ENCODE measurements at regions not wholly inside any gene's neighbourhood (a gene's known extent, or its start where the extent isn't known, plus 50 kb on each side); places are given as distances from the start of the nearest gene placed in this dataset.
"Not testable (repeated sequence)": the region's sequence is repeated elsewhere in the genome, so short reads cannot be mapped to it uniquely, and the experiment has no call there.

- H3K4me2 ChIP-seq; H3K79me2 ChIP-seq (ENCODE audit: insufficient read depth, low read depth); H3K36me3 ChIP-seq (ENCODE audit: insufficient read depth); H3K4me3 ChIP-seq (IDR thresholded peaks at IDR 0.05; ENCODE audit: insufficient read depth, low read depth, low read length); H3K4me1 ChIP-seq (ENCODE audit: low read depth, poor library complexity, severe bottlenecking); H3K27me3 ChIP-seq (ENCODE audit: insufficient read depth, low read depth); H3K27ac ChIP-seq; H2AFZ ChIP-seq (ENCODE audit: low read depth); H3K9ac ChIP-seq; H4K20me1 ChIP-seq (ENCODE audit: insufficient read depth): not testable (repeated sequence)
Observed at GRCh38 chr1:224029286-224030025, 84.5 kb upstream of the FBXO28 start.

GRCh38 chr1:224028802-224029201 lies 85.1 kb upstream of the FBXO28 start:
- not testable (repeated sequence) for H3K36me3 ChIP-seq (ENCODE audit: insufficient read depth); H3K4me1 ChIP-seq (ENCODE audit: low read depth, poor library complexity, severe bottlenecking); H3K79me2 ChIP-seq (ENCODE audit: insufficient read depth, low read depth); H2AFZ ChIP-seq (ENCODE audit: low read depth); H3K9ac ChIP-seq; H3K27me3 ChIP-seq (ENCODE audit: insufficient read depth, low read depth); H3K4me3 ChIP-seq (IDR thresholded peaks at IDR 0.05; ENCODE audit: insufficient read depth, low read depth, low read length); H3K4me2 ChIP-seq; H4K20me1 ChIP-seq (ENCODE audit: insufficient read depth); H3K27ac ChIP-seq

- H4K20me1 ChIP-seq (ENCODE audit: insufficient read depth); H3K36me3 ChIP-seq (ENCODE audit: insufficient read depth); H3K79me2 ChIP-seq (ENCODE audit: insufficient read depth, low read depth); H3K9ac ChIP-seq; H3K4me2 ChIP-seq; H3K27ac ChIP-seq; H3K27me3 ChIP-seq (ENCODE audit: insufficient read depth, low read depth); H3K4me1 ChIP-seq (ENCODE audit: low read depth, poor library complexity, severe bottlenecking); H2AFZ ChIP-seq (ENCODE audit: low read depth); H3K4me3 ChIP-seq (IDR thresholded peaks at IDR 0.05; ENCODE audit: insufficient read depth, low read depth, low read length): not testable (repeated sequence)
Observed at GRCh38 chr1:224023122-224023521, 90.8 kb upstream of the FBXO28 start.

GRCh38 chr1:224022249-224022970 lies 91.5 kb upstream of the FBXO28 start:
- H3K79me2 ChIP-seq (ENCODE audit: insufficient read depth, low read depth); H3K27ac ChIP-seq; H3K36me3 ChIP-seq (ENCODE audit: insufficient read depth); H3K27me3 ChIP-seq (ENCODE audit: insufficient read depth, low read depth); H3K4me1 ChIP-seq (ENCODE audit: low read depth, poor library complexity, severe bottlenecking); H3K4me2 ChIP-seq; H2AFZ ChIP-seq (ENCODE audit: low read depth); H4K20me1 ChIP-seq (ENCODE audit: insufficient read depth); H3K9ac ChIP-seq; H3K4me3 ChIP-seq (IDR thresholded peaks at IDR 0.05; ENCODE audit: insufficient read depth, low read depth, low read length): not testable (repeated sequence)

GRCh38 chr1:224019866-224020265 lies 94.0 kb upstream of the FBXO28 start:
- not testable (repeated sequence) for H3K27ac ChIP-seq

GRCh38 chr1:224015782-224016181 lies 98.1 kb upstream of the FBXO28 start:
- H3K27ac ChIP-seq; H2AFZ ChIP-seq (ENCODE audit: low read depth); H3K9ac ChIP-seq; H4K20me1 ChIP-seq (ENCODE audit: insufficient read depth); H3K4me2 ChIP-seq; H3K79me2 ChIP-seq (ENCODE audit: insufficient read depth, low read depth); H3K4me1 ChIP-seq (ENCODE audit: low read depth, poor library complexity, severe bottlenecking); H3K27me3 ChIP-seq (ENCODE audit: insufficient read depth, low read depth); H3K36me3 ChIP-seq (ENCODE audit: insufficient read depth); H3K4me3 ChIP-seq (IDR thresholded peaks at IDR 0.05; ENCODE audit: insufficient read depth, low read depth, low read length): not testable (repeated sequence)

More at GRCh38 chr1:224019866-224020265, 94.0 kb upstream of the FBXO28 start:
- not testable (repeated sequence) for H3K4me1 ChIP-seq (ENCODE audit: low read depth, poor library complexity, severe bottlenecking); H3K4me3 ChIP-seq (IDR thresholded peaks at IDR 0.05; ENCODE audit: insufficient read depth, low read depth, low read length); H3K36me3 ChIP-seq (ENCODE audit: insufficient read depth); H3K27me3 ChIP-seq (ENCODE audit: insufficient read depth, low read depth); H3K9ac ChIP-seq; H2AFZ ChIP-seq (ENCODE audit: low read depth); H4K20me1 ChIP-seq (ENCODE audit: insufficient read depth); H3K4me2 ChIP-seq; H3K79me2 ChIP-seq (ENCODE audit: insufficient read depth, low read depth)

GRCh38 chr1:224014330-224014649 lies 99.6 kb upstream of the FBXO28 start:
- Histone ChIP-seq H4K20me1 (ENCODE audit: insufficient read depth) (no peaks in the 10 kb centered on the region), H3K36me3 (ENCODE audit: insufficient read depth) (no peaks in the 10 kb centered on the region), H3K4me2 (no peak overlapping the region), H3K4me1 (ENCODE audit: low read depth, poor library complexity, severe bottlenecking) (no peaks in the 10 kb centered on the region), H3K27me3 (ENCODE audit: insufficient read depth, low read depth) (no peaks in the 10 kb centered on the region), H2AFZ (ENCODE audit: low read depth) (no peak overlapping the region), H3K9ac (no peak overlapping the region), H3K79me2 (ENCODE audit: insufficient read depth, low read depth) (no peaks in the 10 kb centered on the region), H3K4me3 (IDR thresholded peaks at IDR 0.05; ENCODE audit: insufficient read depth, low read depth, low read length) (no peak overlapping the region), H3K27ac (no peak overlapping the region)
- TF ChIP-seq CTCF (conservative IDR thresholded peaks at IDR 0.05; ENCODE audit: low read depth, low read length), result no peak

- H3K9ac ChIP-seq; H3K36me3 ChIP-seq (ENCODE audit: insufficient read depth); H3K27me3 ChIP-seq (ENCODE audit: insufficient read depth, low read depth); H3K4me1 ChIP-seq (ENCODE audit: low read depth, poor library complexity, severe bottlenecking); H3K79me2 ChIP-seq (ENCODE audit: insufficient read depth, low read depth); H4K20me1 ChIP-seq (ENCODE audit: insufficient read depth); H3K4me3 ChIP-seq (IDR thresholded peaks at IDR 0.05; ENCODE audit: insufficient read depth, low read depth, low read length); H3K4me2 ChIP-seq; H3K27ac ChIP-seq; H2AFZ ChIP-seq (ENCODE audit: low read depth): not testable (repeated sequence)
Observed at GRCh38 chr1:224013626-224014329, 100.1 kb upstream of the FBXO28 start.

- H3K27ac ChIP-seq; H3K9ac ChIP-seq; H4K20me1 ChIP-seq (ENCODE audit: insufficient read depth); H3K36me3 ChIP-seq (ENCODE audit: insufficient read depth); H3K4me1 ChIP-seq (ENCODE audit: low read depth, poor library complexity, severe bottlenecking); H2AFZ ChIP-seq (ENCODE audit: low read depth); H3K27me3 ChIP-seq (ENCODE audit: insufficient read depth, low read depth); H3K79me2 ChIP-seq (ENCODE audit: insufficient read depth, low read depth); H3K4me3 ChIP-seq (IDR thresholded peaks at IDR 0.05; ENCODE audit: insufficient read depth, low read depth, low read length); H3K4me2 ChIP-seq: not testable (repeated sequence)
Observed at GRCh38 chr1:224012807-224013434, 101.0 kb upstream of the FBXO28 start.
